ENCODE measurements at regions not wholly inside any gene's neighbourhood (a gene's known extent, or its start where the extent isn't known, plus 50 kb on each side); places are given as distances from the start of the nearest gene placed in this dataset.

DNA sequence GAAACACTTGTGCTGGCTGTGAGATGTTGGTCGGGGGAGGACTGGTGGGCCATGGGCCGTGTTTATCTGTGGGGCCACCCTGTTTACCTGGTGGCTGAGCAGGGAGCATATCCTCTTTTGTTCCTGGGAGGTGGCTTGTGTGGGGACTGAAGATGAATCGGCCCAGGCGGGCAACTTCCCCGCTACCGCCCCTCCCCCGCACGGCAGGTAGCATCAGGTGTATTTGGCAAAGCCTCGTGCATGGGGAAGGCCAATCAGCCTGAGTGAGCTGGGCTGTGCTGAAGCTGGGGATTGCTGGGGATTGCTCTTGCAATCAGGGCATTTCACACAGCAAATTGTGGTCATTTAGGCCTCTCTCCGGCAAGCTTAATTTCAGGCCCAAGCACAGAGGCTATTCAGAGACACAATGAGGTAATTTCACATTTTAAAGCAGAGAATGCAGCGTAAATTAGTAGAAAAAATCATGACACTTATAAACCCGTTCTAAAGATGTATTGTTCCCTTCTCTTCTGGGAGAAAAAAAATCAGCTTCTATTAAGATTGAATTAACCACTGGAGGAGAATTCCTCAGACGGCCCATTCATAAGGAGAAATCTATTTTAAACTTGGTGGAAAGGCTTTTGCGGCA lies 197.7 kb upstream of the POU3F1 start:
- no peak overlapping the region for H3K4me3 Mint-ChIP-seq (ENCODE audit: unreplicated experiment)
- H3K27me3 Mint-ChIP-seq (ENCODE audit: unreplicated experiment) = peaks cover 3% of the 10 kb centered on the region
- TF ChIP-seq CTCF (IDR thresholded peaks at IDR 0.05) = no peak
- DNase-seq (ENCODE audit: extremely low spot score, unreplicated experiment) = no peak
- H3K4me1 Mint-ChIP-seq (ENCODE audit: unreplicated experiment) = peaks cover 12% of the 10 kb centered on the region
- no peaks in the 10 kb centered on the region for H3K36me3 Mint-ChIP-seq (ENCODE audit: unreplicated experiment)
- no peaks in the 10 kb centered on the region for H3K9me3 Mint-ChIP-seq (ENCODE audit: unreplicated experiment)
- H3K27ac Mint-ChIP-seq (ENCODE audit: unreplicated experiment) = no peak overlapping the region

DNA sequence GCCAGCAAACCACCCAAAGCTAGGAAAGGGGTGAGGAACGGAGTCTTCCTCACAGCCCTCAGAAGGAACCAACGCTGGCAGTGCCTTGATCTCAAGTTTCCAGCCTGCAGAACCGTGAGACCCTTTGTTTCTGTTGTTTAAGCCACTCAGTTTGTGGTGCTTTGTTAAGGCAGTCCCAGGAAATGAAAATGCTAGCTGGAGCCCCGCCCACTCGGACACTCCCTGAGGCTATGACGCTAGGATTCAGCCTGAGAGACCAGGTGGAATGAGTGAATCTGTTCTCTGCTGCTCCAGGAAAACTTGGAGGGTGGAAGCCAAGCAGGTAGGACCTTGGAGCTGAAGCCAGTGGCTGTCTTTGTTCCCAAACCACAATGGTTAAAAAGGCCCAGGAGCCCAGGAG lies 196.5 kb upstream of the POU3F1 start:
- no peak for DNase-seq (ENCODE audit: extremely low spot score, unreplicated experiment)
- H3K9me3 Mint-ChIP-seq (ENCODE audit: unreplicated experiment) = no peaks in the 10 kb centered on the region
- no peak for TF ChIP-seq CTCF (IDR thresholded peaks at IDR 0.05)
- no peak overlapping the region for H3K27ac Mint-ChIP-seq (ENCODE audit: unreplicated experiment)
- no peaks in the 10 kb centered on the region for H3K27me3 Mint-ChIP-seq (ENCODE audit: unreplicated experiment)
- H3K4me3 Mint-ChIP-seq (ENCODE audit: unreplicated experiment) = no peak overlapping the region
- peaks cover 12% of the 10 kb centered on the region for H3K4me1 Mint-ChIP-seq (ENCODE audit: unreplicated experiment)
- H3K36me3 Mint-ChIP-seq (ENCODE audit: unreplicated experiment) = no peaks in the 10 kb centered on the region

- H3K27me3 Mint-ChIP-seq (ENCODE audit: unreplicated experiment) = no peaks in the 10 kb centered on the region
- H3K4me1 Mint-ChIP-seq (ENCODE audit: unreplicated experiment) = peaks cover 12% of the 10 kb centered on the region
- no peak for TF ChIP-seq CTCF (IDR thresholded peaks at IDR 0.05)
- H3K27ac Mint-ChIP-seq (ENCODE audit: unreplicated experiment) = no peak overlapping the region
- H3K9me3 Mint-ChIP-seq (ENCODE audit: unreplicated experiment) = no peaks in the 10 kb centered on the region
- no peaks in the 10 kb centered on the region for H3K36me3 Mint-ChIP-seq (ENCODE audit: unreplicated experiment)
- no peak overlapping the region for H3K4me3 Mint-ChIP-seq (ENCODE audit: unreplicated experiment)
- no peak for DNase-seq (ENCODE audit: extremely low spot score, unreplicated experiment)
Observed at GRCh38 chr1:38242506-38242905, 195.9 kb upstream of the POU3F1 start.

DNA sequence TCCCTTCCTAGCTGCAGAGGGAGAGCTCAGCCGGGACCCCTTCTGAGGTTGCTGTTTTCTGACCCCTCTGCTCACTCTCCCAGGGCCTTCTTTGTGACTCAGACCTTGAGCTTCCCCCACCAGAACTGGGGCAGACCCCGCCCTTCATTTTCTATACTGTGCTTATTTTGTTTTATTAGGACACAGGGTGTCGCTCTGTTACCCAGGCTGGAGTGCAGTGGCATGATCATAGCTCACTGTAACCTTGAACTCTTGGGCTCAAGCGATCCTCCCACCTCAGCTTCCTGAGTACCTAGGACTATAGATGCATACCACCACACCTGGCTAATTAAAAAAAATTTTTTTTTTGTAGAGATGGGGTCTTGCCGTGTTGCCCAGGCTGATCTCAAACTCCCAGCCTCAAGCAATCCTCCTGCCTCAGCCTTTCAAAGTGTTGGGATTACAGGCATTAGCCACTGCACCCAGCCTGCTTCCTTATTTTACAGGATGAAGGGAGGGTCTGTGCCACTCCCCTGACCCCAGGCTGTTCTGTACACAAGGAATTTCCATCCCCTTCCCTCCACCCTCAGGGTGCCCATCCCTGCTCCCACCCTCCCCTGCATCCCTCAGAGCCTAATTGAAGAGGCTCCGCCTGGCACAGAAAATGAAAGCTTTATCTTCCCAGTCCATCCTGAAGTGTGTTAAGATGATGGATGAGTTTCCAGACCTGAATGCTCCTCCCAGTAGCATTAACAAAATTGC lies 195.2 kb upstream of the POU3F1 start:
- peaks cover 8% of the 10 kb centered on the region for H3K4me1 Mint-ChIP-seq (ENCODE audit: unreplicated experiment)
- H3K27me3 Mint-ChIP-seq (ENCODE audit: unreplicated experiment) = no peaks in the 10 kb centered on the region
- H3K36me3 Mint-ChIP-seq (ENCODE audit: unreplicated experiment) = no peaks in the 10 kb centered on the region
- TF ChIP-seq CTCF (IDR thresholded peaks at IDR 0.05) = no peak
- no peaks in the 10 kb centered on the region for H3K9me3 Mint-ChIP-seq (ENCODE audit: unreplicated experiment)
- no peak overlapping the region for H3K4me3 Mint-ChIP-seq (ENCODE audit: unreplicated experiment)
- no peak for DNase-seq (ENCODE audit: extremely low spot score, unreplicated experiment)
- no peak overlapping the region for H3K27ac Mint-ChIP-seq (ENCODE audit: unreplicated experiment)

DNA sequence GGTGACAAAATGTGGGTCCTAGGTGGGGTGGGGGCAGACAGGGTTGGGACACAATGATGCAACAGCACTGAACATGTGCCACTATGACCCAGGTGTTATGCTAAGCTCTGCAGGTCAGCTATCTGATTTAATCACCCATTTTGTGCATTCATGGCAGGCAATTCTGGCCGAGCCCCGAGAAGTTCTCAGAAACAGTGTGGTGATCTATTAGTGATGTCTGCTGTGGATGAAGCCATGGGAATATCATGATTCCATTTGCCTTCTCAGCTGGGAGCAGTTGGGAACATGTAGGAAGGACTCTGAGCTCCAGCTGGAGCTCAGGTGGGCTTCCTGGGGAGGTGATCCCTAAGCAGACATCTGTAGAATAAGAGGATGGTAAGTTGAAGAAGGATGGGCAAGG lies 194.0 kb upstream of the POU3F1 start:
- H3K4me3 Mint-ChIP-seq (ENCODE audit: unreplicated experiment) = no peak overlapping the region
- no peak overlapping the region for H3K27ac Mint-ChIP-seq (ENCODE audit: unreplicated experiment)
- H3K36me3 Mint-ChIP-seq (ENCODE audit: unreplicated experiment) = no peaks in the 10 kb centered on the region
- no peaks in the 10 kb centered on the region for H3K27me3 Mint-ChIP-seq (ENCODE audit: unreplicated experiment)
- DNase-seq (ENCODE audit: extremely low spot score, unreplicated experiment) = no peak
- TF ChIP-seq CTCF (IDR thresholded peaks at IDR 0.05) = no peak
- H3K4me1 Mint-ChIP-seq (ENCODE audit: unreplicated experiment) = peaks cover 12% of the 10 kb centered on the region
- H3K9me3 Mint-ChIP-seq (ENCODE audit: unreplicated experiment) = no peaks in the 10 kb centered on the region

Data from osteocyte (in vitro differentiated cells).